GM12873 (cell line): ENCODE measurements at regions not wholly inside any gene's neighbourhood (a gene's known extent, or its start where the extent isn't known, plus 50 kb on each side); places are given as distances from the start of the nearest gene placed in this dataset.

Experiments used
- TF ChIP-seq, protein P1 (sequence below): IDR thresholded peaks from 2 replicates; pipeline ENCODE4 v1.5.1; 2012; ENCODE audit warnings: low read depth, mild to moderate bottlenecking, moderate library complexity, low read length, control low read depth; ENCODE audit not compliant: insufficient read depth; ENCODE audit errors: missing control alignments

- TF ChIP-seq, protein P1, sequence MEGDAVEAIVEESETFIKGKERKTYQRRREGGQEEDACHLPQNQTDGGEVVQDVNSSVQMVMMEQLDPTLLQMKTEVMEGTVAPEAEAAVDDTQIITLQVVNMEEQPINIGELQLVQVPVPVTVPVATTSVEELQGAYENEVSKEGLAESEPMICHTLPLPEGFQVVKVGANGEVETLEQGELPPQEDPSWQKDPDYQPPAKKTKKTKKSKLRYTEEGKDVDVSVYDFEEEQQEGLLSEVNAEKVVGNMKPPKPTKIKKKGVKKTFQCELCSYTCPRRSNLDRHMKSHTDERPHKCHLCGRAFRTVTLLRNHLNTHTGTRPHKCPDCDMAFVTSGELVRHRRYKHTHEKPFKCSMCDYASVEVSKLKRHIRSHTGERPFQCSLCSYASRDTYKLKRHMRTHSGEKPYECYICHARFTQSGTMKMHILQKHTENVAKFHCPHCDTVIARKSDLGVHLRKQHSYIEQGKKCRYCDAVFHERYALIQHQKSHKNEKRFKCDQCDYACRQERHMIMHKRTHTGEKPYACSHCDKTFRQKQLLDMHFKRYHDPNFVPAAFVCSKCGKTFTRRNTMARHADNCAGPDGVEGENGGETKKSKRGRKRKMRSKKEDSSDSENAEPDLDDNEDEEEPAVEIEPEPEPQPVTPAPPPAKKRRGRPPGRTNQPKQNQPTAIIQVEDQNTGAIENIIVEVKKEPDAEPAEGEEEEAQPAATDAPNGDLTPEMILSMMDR: no peak
These were observed 104.7 kb upstream of the PCGF5 start for GRCh38 chr10:91115618-91116390.

GRCh38 chr10:91117505-91117904 is 103.0 kb upstream of the PCGF5 start:
- TF ChIP-seq, protein P1: no peak

- TF ChIP-seq, protein P1: no peak
These were observed 100.1 kb upstream of the PCGF5 start for GRCh38 chr10:91120348-91120747.

DNA sequence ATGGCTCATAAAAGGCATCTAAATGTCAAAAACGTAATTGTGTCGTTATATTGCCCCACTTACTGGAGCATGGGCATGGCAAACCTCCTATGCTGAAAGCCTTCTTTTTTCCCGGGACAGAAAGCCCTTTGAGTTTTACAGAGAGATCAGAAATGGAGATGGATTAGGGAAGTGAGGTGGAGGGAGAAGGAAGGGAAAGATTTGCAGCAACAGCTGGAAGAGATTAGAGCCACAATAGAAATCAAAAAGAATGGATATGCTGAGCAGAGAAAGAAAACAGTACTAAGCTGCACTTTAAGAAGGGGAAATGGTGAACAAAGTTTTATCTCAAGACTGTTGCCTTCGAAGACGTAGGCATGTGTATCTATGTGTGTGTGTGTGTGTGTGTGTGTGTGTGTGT is 97.2 kb upstream of the PCGF5 start:
- TF ChIP-seq, protein P1: no peak

DNA sequence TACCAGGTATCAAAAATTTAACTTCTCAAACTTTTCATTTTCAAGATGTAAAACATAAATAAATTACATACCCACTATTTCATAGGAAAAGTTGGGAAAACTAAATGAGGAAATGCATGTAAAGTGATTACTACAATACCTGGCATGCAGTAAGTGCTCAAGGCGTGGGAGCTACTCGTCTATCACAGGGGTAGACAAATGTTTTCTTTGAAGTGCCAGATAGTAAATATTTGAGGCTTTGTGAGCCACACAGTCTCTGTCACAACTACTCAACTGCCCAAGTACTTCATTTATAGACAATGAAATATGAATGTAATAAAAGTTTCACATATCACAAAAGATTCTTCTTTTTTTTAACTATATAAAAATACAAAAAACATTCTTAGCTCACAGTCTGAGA is 96.4 kb upstream of the PCGF5 start:
- TF ChIP-seq, protein P1: no peak

GRCh38 chr10:91126471-91126870 is 94.0 kb upstream of the PCGF5 start:
- TF ChIP-seq, protein P1: no peak

DNA sequence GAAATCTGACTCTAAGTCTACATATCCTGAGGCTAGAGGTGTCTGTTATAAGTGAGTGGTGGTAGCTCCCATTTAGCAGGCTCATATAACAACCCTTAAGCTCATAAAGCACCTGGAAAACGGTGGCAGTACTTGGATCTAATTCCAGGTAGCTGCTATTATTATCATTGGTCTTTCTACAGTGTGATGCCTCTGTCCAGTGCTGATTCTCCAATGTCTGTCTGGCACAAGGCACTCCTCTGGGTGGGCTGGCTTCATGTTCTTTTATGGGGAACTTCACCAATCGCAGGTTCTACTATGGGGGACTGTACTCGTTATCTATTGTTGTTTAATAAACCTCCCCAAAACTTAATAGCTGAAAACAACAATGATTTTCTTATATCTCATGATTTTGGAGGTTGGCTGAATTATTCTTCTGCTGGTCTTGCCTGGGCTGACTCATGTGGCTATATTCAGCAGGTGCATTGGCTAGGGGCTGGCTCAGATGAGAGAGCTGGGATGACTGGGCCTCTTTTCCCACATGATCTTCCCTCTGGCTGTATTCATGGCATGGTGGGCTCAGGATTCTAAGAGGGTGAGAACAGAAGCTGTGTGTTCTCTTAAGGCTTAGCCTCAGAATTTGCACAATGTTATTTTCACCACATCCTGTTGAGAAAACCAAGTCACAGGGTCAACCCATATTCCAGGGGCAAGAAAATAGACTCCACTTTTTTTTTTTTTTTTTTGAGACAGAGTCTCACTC is 93.0 kb upstream of the PCGF5 start:
- TF ChIP-seq, protein P1: no peak
